Vagina (tissue), 2 donors: ENCODE measurements at regions not wholly inside any gene's neighbourhood (a gene's known extent, or its start where the extent isn't known, plus 50 kb on each side); places are given as distances from the start of the nearest gene placed in this dataset.

Experiments used
- DNase-seq, 2 donors: peaks; one replicate each; pipeline ENCODE4 v3.0.0-alpha.2; 2017; ENCODE audit errors: extremely low spot score in 2 of 2
- H3K27ac ChIP-seq: fragments of 200-600 bp; sonication (generic); one replicate; pipeline ENCODE4 v1.5.1; 2019
- H3K27me3 ChIP-seq: fragments of 200-600 bp; sonication (generic); one replicate; pipeline ENCODE4 v1.5.1; 2019
- H3K36me3 ChIP-seq, 2 donors: fragments of 200-600 bp; sonication (generic); one replicate each; pipeline ENCODE4 v1.5.1; 2017 to 2019
- H3K4me1 ChIP-seq: fragments of 200-600 bp; sonication (generic); one replicate; pipeline ENCODE4 v1.5.1; 2019
- H3K4me3 ChIP-seq, 2 donors: fragments of 200-600 bp; sonication (generic); 1 replicate in 1 of 2; 2 replicates in 1 of 2; pipeline ENCODE4 v1.5.1; 2016 to 2019
- H3K9me3 ChIP-seq: fragments of 200-600 bp; sonication (generic); one replicate; pipeline ENCODE4 v1.5.1; 2019
- POLR2A ChIP-seq, 2 donors: fragments of 450-650 bp; IDR thresholded peaks; one replicate each; pipeline ENCODE4 v1.6.1; 2017; ENCODE audit warnings: antibody characterized with exemption in 2 of 2, mild to moderate bottlenecking in 2 of 2, moderate library complexity in 2 of 2
- POLR2AphosphoS5 ChIP-seq, 2 donors: sonication (generic); formaldehyde crosslinking; IDR thresholded peaks; one replicate each; pipeline ENCODE4 v1.9.0; 2017; ENCODE audit warnings: antibody characterized with exemption in 2 of 2, mild to moderate bottlenecking in 2 of 2, low read depth in 1 of 2; ENCODE audit not compliant: insufficient read depth in 1 of 2
- intact Hi-C: fragments of 100-400 bp; cut with DNase I; formaldehyde crosslinking; loops from one replicate; pipeline ENCODE4 v1.15.1; 2023
- TF ChIP-seq, protein P1 (sequence below), 3 experiments: fragments of 450-650 bp in 2 of 3; fragments of 200-600 bp in 1 of 3; sonication (generic) in 1 of 3; IDR thresholded peaks; one replicate each; pipeline ENCODE4 v1.5.1; 2017 to 2019; ENCODE audit warnings: antibody characterized with exemption in 3 of 3, mild to moderate bottlenecking in 2 of 3, moderate library complexity in 2 of 3

DNA sequence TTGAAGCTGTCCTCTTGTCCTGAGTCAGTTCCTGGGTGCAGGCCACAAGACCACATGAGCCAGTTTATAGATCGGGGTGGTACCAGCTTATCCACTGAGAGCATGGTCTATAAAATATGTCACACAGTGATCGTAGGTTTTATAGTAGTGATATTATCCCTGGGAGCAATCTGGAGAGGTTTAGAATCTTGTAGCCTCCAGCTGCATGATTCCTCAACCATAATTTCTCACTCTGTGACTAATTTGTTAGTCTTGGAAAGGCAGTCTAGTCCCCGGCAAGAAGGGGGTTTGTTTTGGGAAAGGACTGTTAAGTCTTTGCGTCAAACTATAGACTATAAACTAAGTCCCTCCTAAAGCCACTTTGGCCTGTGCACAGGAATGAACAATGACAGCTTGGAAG, 693.0 kb upstream of the CADM2 start:
- H3K27me3 ChIP-seq: no peaks in the 10 kb centered on the region
- no peaks in the 10 kb centered on the region for H3K36me3 ChIP-seq
- no peak for DNase-seq
- TF ChIP-seq POLR2AphosphoS5 (IDR thresholded peaks at IDR 0.05; ENCODE audit: insufficient read depth in 1 of 2, low read depth in 1 of 2): no peak
- no peak for TF ChIP-seq POLR2A (IDR thresholded peaks at IDR 0.05)
- TF ChIP-seq, protein P1, sequence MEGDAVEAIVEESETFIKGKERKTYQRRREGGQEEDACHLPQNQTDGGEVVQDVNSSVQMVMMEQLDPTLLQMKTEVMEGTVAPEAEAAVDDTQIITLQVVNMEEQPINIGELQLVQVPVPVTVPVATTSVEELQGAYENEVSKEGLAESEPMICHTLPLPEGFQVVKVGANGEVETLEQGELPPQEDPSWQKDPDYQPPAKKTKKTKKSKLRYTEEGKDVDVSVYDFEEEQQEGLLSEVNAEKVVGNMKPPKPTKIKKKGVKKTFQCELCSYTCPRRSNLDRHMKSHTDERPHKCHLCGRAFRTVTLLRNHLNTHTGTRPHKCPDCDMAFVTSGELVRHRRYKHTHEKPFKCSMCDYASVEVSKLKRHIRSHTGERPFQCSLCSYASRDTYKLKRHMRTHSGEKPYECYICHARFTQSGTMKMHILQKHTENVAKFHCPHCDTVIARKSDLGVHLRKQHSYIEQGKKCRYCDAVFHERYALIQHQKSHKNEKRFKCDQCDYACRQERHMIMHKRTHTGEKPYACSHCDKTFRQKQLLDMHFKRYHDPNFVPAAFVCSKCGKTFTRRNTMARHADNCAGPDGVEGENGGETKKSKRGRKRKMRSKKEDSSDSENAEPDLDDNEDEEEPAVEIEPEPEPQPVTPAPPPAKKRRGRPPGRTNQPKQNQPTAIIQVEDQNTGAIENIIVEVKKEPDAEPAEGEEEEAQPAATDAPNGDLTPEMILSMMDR (IDR thresholded peaks at IDR 0.05): no peak
- no peak overlapping the region for H3K4me3 ChIP-seq
- no peaks in the 10 kb centered on the region for H3K9me3 ChIP-seq
- H3K27ac ChIP-seq: no peak overlapping the region
- intact Hi-C loops: no loop called here
- H3K4me1 ChIP-seq: no peaks in the 10 kb centered on the region

GRCh38 chr3:84275532-84275931, 683.3 kb upstream of the CADM2 start:
- Histone ChIP-seq H3K27me3 (no peaks in the 10 kb centered on the region), H3K4me3 (no peak overlapping the region), H3K4me1 (no peaks in the 10 kb centered on the region), H3K9me3 (no peaks in the 10 kb centered on the region), H3K36me3 (no peaks in the 10 kb centered on the region), H3K27ac (no peak overlapping the region)
- DNase-seq: no peak
- TF ChIP-seq POLR2A (IDR thresholded peaks at IDR 0.05) (no peak), POLR2AphosphoS5 (IDR thresholded peaks at IDR 0.05; ENCODE audit: insufficient read depth in 1 of 2, low read depth in 1 of 2) (no peak)
- TF ChIP-seq, protein P1 (IDR thresholded peaks at IDR 0.05): no peak
- intact Hi-C loops: no loop called here

- Histone ChIP-seq H3K9me3 (no peaks in the 10 kb centered on the region), H3K4me1 (no peaks in the 10 kb centered on the region), H3K27me3 (no peaks in the 10 kb centered on the region), H3K36me3 (no peaks in the 10 kb centered on the region), H3K27ac (no peak overlapping the region), H3K4me3 (no peak overlapping the region)
- no peak for DNase-seq
- TF ChIP-seq POLR2AphosphoS5 (IDR thresholded peaks at IDR 0.05; ENCODE audit: insufficient read depth in 1 of 2, low read depth in 1 of 2) (no peak), POLR2A (IDR thresholded peaks at IDR 0.05) (no peak)
- TF ChIP-seq, protein P1 (IDR thresholded peaks at IDR 0.05): no peak
- intact Hi-C loops: no loop called here
These were observed 681.1 kb upstream of the CADM2 start for GRCh38 chr3:84277562-84278224.

- H3K4me3 ChIP-seq: no peak overlapping the region
- H3K27ac ChIP-seq: no peak overlapping the region
- H3K9me3 ChIP-seq: no peaks in the 10 kb centered on the region
- DNase-seq: no peak
- H3K36me3 ChIP-seq: no peaks in the 10 kb centered on the region
- H3K4me1 ChIP-seq: no peaks in the 10 kb centered on the region
- TF ChIP-seq, protein P1 (IDR thresholded peaks at IDR 0.05): no peak
- no peak for TF ChIP-seq POLR2A (IDR thresholded peaks at IDR 0.05)
- no peak for TF ChIP-seq POLR2AphosphoS5 (IDR thresholded peaks at IDR 0.05; ENCODE audit: insufficient read depth in 1 of 2, low read depth in 1 of 2)
- intact Hi-C loops: no loop called here
- no peaks in the 10 kb centered on the region for H3K27me3 ChIP-seq
These were observed 666.7 kb upstream of the CADM2 start for GRCh38 chr3:84292128-84292527.

GRCh38 chr3:84299329-84299728, 659.5 kb upstream of the CADM2 start:
- intact Hi-C loops: no loop called here
- no peaks in the 10 kb centered on the region for H3K27me3 ChIP-seq
- TF ChIP-seq POLR2A (IDR thresholded peaks at IDR 0.05): no peak
- TF ChIP-seq, protein P1 (IDR thresholded peaks at IDR 0.05): no peak
- TF ChIP-seq POLR2AphosphoS5 (IDR thresholded peaks at IDR 0.05; ENCODE audit: insufficient read depth in 1 of 2, low read depth in 1 of 2): no peak
- no peaks in the 10 kb centered on the region for H3K4me1 ChIP-seq
- no peak for DNase-seq
- no peak overlapping the region for H3K4me3 ChIP-seq
- no peaks in the 10 kb centered on the region for H3K9me3 ChIP-seq
- H3K36me3 ChIP-seq: no peaks in the 10 kb centered on the region
- H3K27ac ChIP-seq: no peak overlapping the region
